ENCODE measurements at regions not wholly inside any gene's neighbourhood (a gene's known extent, or its start where the extent isn't known, plus 50 kb on each side); places are given as distances from the start of the nearest gene placed in this dataset.

DNA sequence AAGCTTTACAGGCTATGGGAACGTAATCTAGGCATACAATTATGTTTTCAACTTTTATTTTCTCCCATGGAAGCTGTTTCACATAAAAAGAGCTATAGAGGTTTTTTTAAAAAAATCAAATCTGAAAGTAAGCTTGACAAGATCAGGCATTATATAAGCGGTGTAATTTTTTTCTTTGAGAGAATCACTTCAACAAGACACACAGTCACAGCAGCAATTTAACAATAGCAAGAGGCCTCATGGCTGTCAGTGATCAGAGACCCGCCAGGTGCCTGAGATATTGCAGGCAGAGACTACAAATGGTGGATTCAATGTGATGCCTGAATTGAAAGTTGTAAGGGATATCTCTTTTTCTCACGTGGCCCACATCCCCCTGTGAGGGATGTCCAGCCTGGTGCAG is 270.5 kb upstream of the TBC1D5 start:
- TF ChIP-seq CTCF (IDR thresholded peaks at IDR 0.05) = no peak
- no peak for TF ChIP-seq SMAD3 (CRISPR knock-in tag; IDR thresholded peaks at IDR 0.05; ENCODE audit: borderline replicate concordance)
- TF ChIP-seq ATF6 (CRISPR knock-in tag; IDR thresholded peaks at IDR 0.05) = no peak
- no peak for TF ChIP-seq NR1H2 (CRISPR knock-in tag; IDR thresholded peaks at IDR 0.05)
- TF ChIP-seq TP53 (CRISPR knock-in tag; IDR thresholded peaks at IDR 0.05) = no peak
- TF ChIP-seq KAT7 (CRISPR knock-in tag; IDR thresholded peaks at IDR 0.05; ENCODE audit: borderline replicate concordance) = no peak
- TF ChIP-seq JUN (CRISPR knock-in tag; IDR thresholded peaks at IDR 0.05) = no peak

Data from WTC11 (cell line).